ENCODE measurements at regions not wholly inside any gene's neighbourhood (a gene's known extent, or its start where the extent isn't known, plus 50 kb on each side); places are given as distances from the start of the nearest gene placed in this dataset.

DNA sequence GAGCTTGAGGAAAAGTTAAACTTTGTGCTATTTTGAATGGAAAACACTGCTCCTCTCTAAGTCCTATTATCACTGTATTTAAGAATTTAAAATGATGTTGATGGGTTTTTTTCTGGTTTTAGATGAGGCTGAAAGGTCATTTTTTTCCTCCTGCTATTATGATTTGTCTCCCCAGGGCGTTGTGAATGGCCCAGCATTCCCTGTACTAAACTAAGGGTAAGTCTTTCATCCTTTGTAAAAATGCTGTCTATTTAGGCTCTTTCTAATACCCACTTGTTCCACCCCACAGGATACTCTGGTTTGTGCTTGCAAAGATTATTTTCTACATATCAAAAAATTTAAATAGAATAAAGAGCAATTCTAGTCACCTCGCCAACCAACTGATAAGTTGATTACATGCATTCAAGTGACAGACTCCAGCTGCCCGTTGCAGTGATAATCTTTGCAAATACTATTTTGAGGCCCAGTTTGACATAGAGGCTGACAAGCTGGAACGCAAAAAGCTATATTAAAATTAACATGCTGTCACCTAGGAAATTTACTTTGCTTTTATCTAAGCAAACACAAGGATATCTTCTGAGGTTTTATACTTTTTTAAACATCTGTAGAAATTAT, 222.3 kb upstream of the TMEM229A start:
- TF ChIP-seq, protein P1, sequence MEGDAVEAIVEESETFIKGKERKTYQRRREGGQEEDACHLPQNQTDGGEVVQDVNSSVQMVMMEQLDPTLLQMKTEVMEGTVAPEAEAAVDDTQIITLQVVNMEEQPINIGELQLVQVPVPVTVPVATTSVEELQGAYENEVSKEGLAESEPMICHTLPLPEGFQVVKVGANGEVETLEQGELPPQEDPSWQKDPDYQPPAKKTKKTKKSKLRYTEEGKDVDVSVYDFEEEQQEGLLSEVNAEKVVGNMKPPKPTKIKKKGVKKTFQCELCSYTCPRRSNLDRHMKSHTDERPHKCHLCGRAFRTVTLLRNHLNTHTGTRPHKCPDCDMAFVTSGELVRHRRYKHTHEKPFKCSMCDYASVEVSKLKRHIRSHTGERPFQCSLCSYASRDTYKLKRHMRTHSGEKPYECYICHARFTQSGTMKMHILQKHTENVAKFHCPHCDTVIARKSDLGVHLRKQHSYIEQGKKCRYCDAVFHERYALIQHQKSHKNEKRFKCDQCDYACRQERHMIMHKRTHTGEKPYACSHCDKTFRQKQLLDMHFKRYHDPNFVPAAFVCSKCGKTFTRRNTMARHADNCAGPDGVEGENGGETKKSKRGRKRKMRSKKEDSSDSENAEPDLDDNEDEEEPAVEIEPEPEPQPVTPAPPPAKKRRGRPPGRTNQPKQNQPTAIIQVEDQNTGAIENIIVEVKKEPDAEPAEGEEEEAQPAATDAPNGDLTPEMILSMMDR (conservative IDR thresholded peaks at IDR 0.05; ENCODE audit: low read depth in 2 of 2) = no peak
- TF ChIP-seq EZH2 (IDR thresholded peaks at IDR 0.05; ENCODE audit: low read depth, unreplicated experiment) = no peak
- no peak for TF ChIP-seq JUNB (IDR thresholded peaks at IDR 0.05; ENCODE audit: unreplicated experiment)
- no peak for TF ChIP-seq EZH2phosphoT487 (IDR thresholded peaks at IDR 0.05; ENCODE audit: unreplicated experiment)
- no peak for TF ChIP-seq POLR2AphosphoS5 (IDR thresholded peaks at IDR 0.05; ENCODE audit: low read depth)
- no peak for TF ChIP-seq CREB1 (CRISPR knock-in tag; IDR thresholded peaks at IDR 0.05; ENCODE audit: low read depth)
- TF ChIP-seq, protein P2, sequence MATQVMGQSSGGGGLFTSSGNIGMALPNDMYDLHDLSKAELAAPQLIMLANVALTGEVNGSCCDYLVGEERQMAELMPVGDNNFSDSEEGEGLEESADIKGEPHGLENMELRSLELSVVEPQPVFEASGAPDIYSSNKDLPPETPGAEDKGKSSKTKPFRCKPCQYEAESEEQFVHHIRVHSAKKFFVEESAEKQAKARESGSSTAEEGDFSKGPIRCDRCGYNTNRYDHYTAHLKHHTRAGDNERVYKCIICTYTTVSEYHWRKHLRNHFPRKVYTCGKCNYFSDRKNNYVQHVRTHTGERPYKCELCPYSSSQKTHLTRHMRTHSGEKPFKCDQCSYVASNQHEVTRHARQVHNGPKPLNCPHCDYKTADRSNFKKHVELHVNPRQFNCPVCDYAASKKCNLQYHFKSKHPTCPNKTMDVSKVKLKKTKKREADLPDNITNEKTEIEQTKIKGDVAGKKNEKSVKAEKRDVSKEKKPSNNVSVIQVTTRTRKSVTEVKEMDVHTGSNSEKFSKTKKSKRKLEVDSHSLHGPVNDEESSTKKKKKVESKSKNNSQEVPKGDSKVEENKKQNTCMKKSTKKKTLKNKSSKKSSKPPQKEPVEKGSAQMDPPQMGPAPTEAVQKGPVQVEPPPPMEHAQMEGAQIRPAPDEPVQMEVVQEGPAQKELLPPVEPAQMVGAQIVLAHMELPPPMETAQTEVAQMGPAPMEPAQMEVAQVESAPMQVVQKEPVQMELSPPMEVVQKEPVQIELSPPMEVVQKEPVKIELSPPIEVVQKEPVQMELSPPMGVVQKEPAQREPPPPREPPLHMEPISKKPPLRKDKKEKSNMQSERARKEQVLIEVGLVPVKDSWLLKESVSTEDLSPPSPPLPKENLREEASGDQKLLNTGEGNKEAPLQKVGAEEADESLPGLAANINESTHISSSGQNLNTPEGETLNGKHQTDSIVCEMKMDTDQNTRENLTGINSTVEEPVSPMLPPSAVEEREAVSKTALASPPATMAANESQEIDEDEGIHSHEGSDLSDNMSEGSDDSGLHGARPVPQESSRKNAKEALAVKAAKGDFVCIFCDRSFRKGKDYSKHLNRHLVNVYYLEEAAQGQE (IDR thresholded peaks at IDR 0.05; ENCODE audit: unreplicated experiment) = no peak

Measured in GM23338 (cell line).